Breast epithelium (tissue), 3 donors: ENCODE measurements at regions not wholly inside any gene's neighbourhood (a gene's known extent, or its start where the extent isn't known, plus 50 kb on each side); places are given as distances from the start of the nearest gene placed in this dataset.

Source experiments
- CTCF ChIP-seq, 3 donors: fragments of 450-650 bp; IDR thresholded peaks; one replicate each; pipeline ENCODE4 v1.5.1; 2016 to 2017; ENCODE audit warnings: antibody characterized with exemption in 3 of 3, mild to moderate bottlenecking in 3 of 3, moderate library complexity in 3 of 3
- POLR2A ChIP-seq: fragments of 450-650 bp; IDR thresholded peaks from one replicate; pipeline ENCODE4 v1.6.1; 2016; ENCODE audit warnings: antibody characterized with exemption, mild to moderate bottlenecking, moderate library complexity
- POLR2AphosphoS5 ChIP-seq, 3 donors: sonication (generic); formaldehyde crosslinking; IDR thresholded peaks; one replicate each; pipeline ENCODE4 v1.6.1; 2017; ENCODE audit warnings: antibody characterized with exemption in 3 of 3

- TF ChIP-seq CTCF (IDR thresholded peaks at IDR 0.05) (no peak), POLR2A (no peak), POLR2AphosphoS5 (IDR thresholded peaks at IDR 0.05) (no peak)
These were observed 559.7 kb upstream of the ZWINT start for GRCh38 chr10:56920601-56921261.
